ENCODE measurements at regions not wholly inside any gene's neighbourhood (a gene's known extent, or its start where the extent isn't known, plus 50 kb on each side); places are given as distances from the start of the nearest gene placed in this dataset.

DNA sequence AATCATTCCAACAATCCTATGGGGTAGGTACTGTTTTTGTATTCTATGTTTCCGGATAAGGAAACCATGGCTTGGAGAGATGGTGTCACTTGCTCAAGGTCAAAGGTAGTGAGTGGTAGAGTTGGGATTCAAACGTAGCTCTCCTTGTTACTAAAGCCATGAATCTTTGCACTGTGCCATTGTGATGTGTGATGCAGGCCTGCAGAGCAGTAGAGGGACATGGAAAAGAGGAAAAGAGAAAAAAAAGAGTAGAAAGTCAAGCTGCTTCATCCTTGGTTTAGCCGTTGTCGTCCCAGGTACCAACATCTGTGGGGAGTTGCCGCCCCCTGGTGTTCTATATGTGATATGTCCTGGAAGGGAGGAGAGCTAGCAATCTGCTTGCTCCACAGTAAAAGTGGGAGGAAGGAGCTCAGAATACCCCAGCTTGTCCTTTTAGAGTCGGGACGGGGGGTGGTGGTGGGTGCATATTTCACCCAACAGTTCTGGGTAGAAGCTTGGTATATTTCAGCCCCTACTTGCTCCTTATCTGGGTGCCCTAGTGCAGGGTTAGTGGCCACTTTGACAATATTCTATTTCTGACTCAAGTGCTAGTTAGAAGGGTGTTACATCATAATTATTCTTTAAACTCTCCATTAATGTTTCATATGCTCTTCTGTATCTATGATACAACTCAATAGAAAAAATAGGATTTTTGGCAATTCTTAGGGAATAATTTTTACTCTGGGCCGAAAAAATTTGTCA lies 98.4 kb downstream of the EBNA1BP2 start (continued):
- TF ChIP-seq, protein P1, sequence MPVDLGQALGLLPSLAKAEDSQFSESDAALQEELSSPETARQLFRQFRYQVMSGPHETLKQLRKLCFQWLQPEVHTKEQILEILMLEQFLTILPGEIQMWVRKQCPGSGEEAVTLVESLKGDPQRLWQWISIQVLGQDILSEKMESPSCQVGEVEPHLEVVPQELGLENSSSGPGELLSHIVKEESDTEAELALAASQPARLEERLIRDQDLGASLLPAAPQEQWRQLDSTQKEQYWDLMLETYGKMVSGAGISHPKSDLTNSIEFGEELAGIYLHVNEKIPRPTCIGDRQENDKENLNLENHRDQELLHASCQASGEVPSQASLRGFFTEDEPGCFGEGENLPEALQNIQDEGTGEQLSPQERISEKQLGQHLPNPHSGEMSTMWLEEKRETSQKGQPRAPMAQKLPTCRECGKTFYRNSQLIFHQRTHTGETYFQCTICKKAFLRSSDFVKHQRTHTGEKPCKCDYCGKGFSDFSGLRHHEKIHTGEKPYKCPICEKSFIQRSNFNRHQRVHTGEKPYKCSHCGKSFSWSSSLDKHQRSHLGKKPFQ (CRISPR knock-in tag; IDR thresholded peaks at IDR 0.05; ENCODE audit: insufficient replicate concordance), result no peak
- TF ChIP-seq PPARG (CRISPR knock-in tag; conservative IDR thresholded peaks at IDR 0.05) (no peak; the same call in 1 of the 2 replicates), HDAC6 (IDR thresholded peaks at IDR 0.05; ENCODE audit: low read depth, low read length) (no peak), ZNF335 (CRISPR knock-in tag; IDR thresholded peaks at IDR 0.05) (no peak), ZNF354B (CRISPR knock-in tag; IDR thresholded peaks at IDR 0.05) (no peak), ZNF441 (CRISPR knock-in tag; IDR thresholded peaks at IDR 0.05; ENCODE audit: borderline replicate concordance) (no peak), ZSCAN9 (CRISPR knock-in tag; IDR thresholded peaks at IDR 0.05; ENCODE audit: borderline replicate concordance) (no peak), SIN3B (IDR thresholded peaks at IDR 0.05; ENCODE audit: low read length) (no peak), ZNF660 (CRISPR knock-in tag; IDR thresholded peaks at IDR 0.05; ENCODE audit: borderline replicate concordance, low read depth) (no peak), ZKSCAN8 (CRISPR knock-in tag; IDR thresholded peaks at IDR 0.05; ENCODE audit: borderline replicate concordance) (0 out of 2 replicates have a peak, but pooled peaks have one; percentile 33), BORCS8-MEF2B (CRISPR knock-in tag; IDR thresholded peaks at IDR 0.05) (no peak), SSRP1 (CRISPR knock-in tag; IDR thresholded peaks at IDR 0.05) (no peak)
- TF ChIP-seq, protein P2, sequence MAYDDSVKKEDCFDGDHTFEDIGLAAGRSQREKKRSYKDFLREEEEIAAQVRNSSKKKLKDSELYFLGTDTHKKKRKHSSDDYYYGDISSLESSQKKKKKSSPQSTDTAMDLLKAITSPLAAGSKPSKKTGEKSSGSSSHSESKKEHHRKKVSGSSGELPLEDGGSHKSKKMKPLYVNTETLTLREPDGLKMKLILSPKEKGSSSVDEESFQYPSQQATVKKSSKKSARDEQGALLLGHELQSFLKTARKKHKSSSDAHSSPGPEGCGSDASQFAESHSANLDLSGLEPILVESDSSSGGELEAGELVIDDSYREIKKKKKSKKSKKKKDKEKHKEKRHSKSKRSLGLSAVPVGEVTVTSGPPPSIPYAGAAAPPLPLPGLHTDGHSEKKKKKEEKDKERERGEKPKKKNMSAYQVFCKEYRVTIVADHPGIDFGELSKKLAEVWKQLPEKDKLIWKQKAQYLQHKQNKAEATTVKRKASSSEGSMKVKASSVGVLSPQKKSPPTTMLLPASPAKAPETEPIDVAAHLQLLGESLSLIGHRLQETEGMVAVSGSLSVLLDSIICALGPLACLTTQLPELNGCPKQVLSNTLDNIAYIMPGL (CRISPR knock-in tag; IDR thresholded peaks at IDR 0.05; ENCODE audit: borderline replicate concordance in 1 of 2, low read depth in 1 of 2), result peak in 1 of 2 experiments; percentile 52; a peak in 1 of 4 replicates
- TF ChIP-seq, protein P3, sequence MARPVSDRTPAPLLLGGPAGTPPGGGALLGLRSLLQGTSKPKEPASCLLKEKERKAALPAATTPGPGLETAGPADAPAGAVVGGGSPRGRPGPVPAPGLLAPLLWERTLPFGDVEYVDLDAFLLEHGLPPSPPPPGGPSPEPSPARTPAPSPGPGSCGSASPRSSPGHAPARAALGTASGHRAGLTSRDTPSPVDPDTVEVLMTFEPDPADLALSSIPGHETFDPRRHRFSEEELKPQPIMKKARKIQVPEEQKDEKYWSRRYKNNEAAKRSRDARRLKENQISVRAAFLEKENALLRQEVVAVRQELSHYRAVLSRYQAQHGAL (CRISPR knock-in tag; IDR thresholded peaks at IDR 0.05; ENCODE audit: not compliant biosample characterization), result no peak
- TF ChIP-seq, protein P4, sequence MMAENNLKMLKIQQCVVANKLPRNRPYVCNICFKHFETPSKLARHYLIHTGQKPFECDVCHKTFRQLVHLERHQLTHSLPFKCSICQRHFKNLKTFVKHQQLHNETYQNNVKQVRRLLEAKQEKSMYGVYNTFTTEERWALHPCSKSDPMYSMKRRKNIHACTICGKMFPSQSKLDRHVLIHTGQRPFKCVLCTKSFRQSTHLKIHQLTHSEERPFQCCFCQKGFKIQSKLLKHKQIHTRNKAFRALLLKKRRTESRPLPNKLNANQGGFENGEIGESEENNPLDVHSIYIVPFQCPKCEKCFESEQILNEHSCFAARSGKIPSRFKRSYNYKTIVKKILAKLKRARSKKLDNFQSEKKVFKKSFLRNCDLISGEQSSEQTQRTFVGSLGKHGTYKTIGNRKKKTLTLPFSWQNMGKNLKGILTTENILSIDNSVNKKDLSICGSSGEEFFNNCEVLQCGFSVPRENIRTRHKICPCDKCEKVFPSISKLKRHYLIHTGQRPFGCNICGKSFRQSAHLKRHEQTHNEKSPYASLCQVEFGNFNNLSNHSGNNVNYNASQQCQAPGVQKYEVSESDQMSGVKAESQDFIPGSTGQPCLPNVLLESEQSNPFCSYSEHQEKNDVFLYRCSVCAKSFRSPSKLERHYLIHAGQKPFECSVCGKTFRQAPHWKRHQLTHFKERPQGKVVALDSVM (CRISPR knock-in tag; IDR thresholded peaks at IDR 0.05), result no peak
- TF ChIP-seq, protein P5, sequence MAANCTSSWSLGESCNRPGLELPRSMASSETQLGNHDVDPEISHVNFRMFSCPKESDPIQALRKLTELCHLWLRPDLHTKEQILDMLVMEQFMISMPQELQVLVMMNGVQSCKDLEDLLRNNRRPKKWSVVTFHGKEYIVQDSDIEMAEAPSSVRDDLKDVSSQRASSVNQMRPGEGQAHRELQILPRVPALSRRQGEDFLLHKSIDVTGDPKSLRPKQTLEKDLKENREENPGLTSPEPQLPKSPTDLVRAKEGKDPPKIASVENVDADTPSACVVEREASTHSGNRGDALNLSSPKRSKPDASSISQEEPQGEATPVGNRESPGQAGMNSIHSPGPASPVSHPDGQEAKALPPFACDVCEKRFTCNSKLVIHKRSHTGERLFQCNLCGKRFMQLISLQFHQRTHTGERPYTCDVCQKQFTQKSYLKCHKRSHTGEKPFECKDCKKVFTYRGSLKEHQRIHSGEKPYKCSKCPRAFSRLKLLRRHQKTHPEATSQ (CRISPR knock-in tag; IDR thresholded peaks at IDR 0.05; ENCODE audit: borderline replicate concordance), result no peak
- TF ChIP-seq, protein P6, sequence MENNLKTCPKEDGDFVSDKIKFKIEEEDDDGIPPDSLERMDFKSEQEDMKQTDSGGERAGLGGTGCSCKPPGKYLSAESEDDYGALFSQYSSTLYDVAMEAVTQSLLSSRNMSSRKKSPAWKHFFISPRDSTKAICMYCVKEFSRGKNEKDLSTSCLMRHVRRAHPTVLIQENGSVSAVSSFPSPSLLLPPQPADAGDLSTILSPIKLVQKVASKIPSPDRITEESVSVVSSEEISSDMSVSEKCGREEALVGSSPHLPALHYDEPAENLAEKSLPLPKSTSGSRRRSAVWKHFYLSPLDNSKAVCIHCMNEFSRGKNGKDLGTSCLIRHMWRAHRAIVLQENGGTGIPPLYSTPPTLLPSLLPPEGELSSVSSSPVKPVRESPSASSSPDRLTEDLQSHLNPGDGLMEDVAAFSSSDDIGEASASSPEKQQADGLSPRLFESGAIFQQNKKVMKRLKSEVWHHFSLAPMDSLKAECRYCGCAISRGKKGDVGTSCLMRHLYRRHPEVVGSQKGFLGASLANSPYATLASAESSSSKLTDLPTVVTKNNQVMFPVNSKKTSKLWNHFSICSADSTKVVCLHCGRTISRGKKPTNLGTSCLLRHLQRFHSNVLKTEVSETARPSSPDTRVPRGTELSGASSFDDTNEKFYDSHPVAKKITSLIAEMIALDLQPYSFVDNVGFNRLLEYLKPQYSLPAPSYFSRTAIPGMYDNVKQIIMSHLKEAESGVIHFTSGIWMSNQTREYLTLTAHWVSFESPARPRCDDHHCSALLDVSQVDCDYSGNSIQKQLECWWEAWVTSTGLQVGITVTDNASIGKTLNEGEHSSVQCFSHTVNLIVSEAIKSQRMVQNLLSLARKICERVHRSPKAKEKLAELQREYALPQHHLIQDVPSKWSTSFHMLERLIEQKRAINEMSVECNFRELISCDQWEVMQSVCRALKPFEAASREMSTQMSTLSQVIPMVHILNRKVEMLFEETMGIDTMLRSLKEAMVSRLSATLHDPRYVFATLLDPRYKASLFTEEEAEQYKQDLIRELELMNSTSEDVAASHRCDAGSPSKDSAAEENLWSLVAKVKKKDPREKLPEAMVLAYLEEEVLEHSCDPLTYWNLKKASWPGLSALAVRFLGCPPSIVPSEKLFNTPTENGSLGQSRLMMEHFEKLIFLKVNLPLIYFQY (CRISPR knock-in tag; IDR thresholded peaks at IDR 0.05; ENCODE audit: borderline replicate concordance), result no peak

Measured in HepG2 (cell line).